SJCRH30 (cell line): ENCODE measurements at regions not wholly inside any gene's neighbourhood (a gene's known extent, or its start where the extent isn't known, plus 50 kb on each side); places are given as distances from the start of the nearest gene placed in this dataset.
A peak's percentile ranks its signal among the peaks of the same experiment; 100 is the strongest.
"Not testable (repeated sequence)": the region's sequence is repeated elsewhere in the genome, so short reads cannot be mapped to it uniquely, and the experiment has no call there.

Experiments used
- DNase-seq, 2 experiments: peaks; one replicate each; pipeline ENCODE4 v3.0.0-alpha.2; 2015 to 2020
- H3K27ac ChIP-seq: fragments of 250-450 bp; sonication (Bioruptor Pico); 2 replicates; pipeline ENCODE4 v1.5.1; 2020; ENCODE audit warnings: mild to moderate bottlenecking, moderate library complexity
- H3K27me3 ChIP-seq: fragments of 250-450 bp; sonication (Bioruptor Pico); 2 replicates; pipeline ENCODE4 v1.5.1; 2020; ENCODE audit warnings: mild to moderate bottlenecking, moderate library complexity
- H3K36me3 ChIP-seq: fragments of 250-450 bp; sonication (Bioruptor Pico); 2 replicates; pipeline ENCODE4 v1.5.1; 2020; ENCODE audit warnings: mild to moderate bottlenecking, moderate library complexity
- H3K4me1 ChIP-seq: fragments of 250-450 bp; sonication (Bioruptor Pico); 2 replicates; pipeline ENCODE4 v1.5.1; 2020; ENCODE audit warnings: mild to moderate bottlenecking, moderate library complexity
- H3K4me3 ChIP-seq: fragments of 250-450 bp; sonication (Bioruptor Pico); 2 replicates; pipeline ENCODE4 v1.5.1; 2020; ENCODE audit warnings: mild to moderate bottlenecking, moderate library complexity
- H3K9me3 ChIP-seq: fragments of 250-450 bp; sonication (Bioruptor Pico); replicated peaks from 2 replicates; pipeline ENCODE4 v1.5.1; 2020; ENCODE audit warnings: mild to moderate bottlenecking, moderate library complexity

DNA sequence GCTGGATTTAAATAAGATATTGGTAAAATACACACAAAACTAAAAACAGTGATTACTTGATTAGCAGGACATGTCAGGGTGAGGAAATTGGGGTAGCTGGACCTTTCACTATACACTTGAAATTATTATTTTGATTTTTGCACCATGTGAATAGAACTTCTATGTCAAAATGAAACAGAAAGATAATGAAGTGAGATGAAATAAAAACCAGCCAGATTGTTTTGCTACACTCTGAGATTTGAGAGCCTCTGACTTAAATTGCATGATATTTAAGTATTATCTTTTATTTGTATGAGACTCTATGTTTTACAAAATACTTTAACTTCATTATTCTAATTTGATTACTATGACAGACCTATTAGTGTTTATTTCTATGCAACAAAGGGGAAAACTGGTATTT lies 819.6 kb upstream of the ATXN8OS start:
- DNase-seq = no peak
- Histone ChIP-seq H3K36me3 (no peaks in the 10 kb centered on the region), H3K4me1 (no peaks in the 10 kb centered on the region), H3K27ac (no peak overlapping the region), H3K4me3 (no peak overlapping the region), H3K27me3 (no peaks in the 10 kb centered on the region), H3K9me3 (no peaks in the 10 kb centered on the region)

DNA sequence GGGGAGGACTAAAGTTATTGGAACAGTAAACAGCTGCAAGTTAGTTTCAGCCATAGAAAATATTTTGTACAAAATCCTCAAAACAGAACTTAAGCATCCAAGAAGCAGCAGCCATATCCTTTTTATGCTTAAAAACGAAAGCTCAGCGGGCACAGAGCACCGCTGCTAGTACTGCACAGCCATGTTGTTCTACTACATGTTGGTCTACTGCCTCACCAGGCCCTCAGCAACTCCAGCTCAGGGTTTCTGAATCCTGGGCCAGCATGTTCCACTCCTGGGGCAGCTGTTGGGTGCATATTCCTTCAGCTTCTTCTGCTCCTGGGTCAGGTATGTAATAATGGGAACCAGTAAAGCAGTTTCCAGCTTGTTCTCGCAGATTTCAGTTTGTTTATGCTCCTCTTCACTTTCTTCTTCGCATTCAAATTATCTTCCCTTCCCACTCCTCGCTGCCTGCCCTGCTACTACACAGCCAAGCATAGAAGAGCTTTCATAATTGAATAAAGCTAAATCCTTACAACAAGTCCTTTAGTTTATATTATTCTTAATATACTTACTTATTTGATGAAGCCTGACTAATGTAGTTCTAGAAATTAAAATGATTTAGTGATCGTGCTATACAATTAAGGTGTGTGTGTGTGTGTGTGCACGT lies 820.5 kb upstream of the ATXN8OS start:
- Histone ChIP-seq H3K4me1 (no peaks in the 10 kb centered on the region), H3K4me3 (no peak overlapping the region), H3K36me3 (no peaks in the 10 kb centered on the region), H3K27ac (no peak overlapping the region), H3K9me3 (no peaks in the 10 kb centered on the region), H3K27me3 (no peaks in the 10 kb centered on the region)
- no peak for DNase-seq

DNA sequence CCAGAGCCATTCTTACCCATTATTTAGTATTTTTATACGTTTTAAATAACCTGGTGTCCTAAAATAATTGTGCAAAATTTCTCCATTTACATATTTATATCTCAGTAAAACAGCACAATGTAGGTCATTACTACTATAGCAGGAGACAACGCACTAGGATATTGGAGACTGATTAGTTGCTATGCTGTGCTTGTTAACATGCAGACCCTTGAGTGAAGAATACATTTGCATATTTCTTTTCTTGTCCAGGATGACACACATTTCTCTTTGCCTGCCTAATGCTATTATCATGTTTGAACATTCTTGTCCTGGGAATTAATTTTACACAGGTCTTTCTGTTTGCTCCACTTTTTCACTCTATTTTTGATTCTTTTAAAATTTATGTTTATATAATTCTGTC lies 823.8 kb upstream of the ATXN8OS start:
- Histone ChIP-seq H3K27me3 (no peaks in the 10 kb centered on the region), H3K36me3 (no peaks in the 10 kb centered on the region), H3K4me3 (no peak overlapping the region), H3K4me1 (no peaks in the 10 kb centered on the region), H3K9me3 (no peaks in the 10 kb centered on the region), H3K27ac (no peak overlapping the region)
- DNase-seq = no peak

DNA sequence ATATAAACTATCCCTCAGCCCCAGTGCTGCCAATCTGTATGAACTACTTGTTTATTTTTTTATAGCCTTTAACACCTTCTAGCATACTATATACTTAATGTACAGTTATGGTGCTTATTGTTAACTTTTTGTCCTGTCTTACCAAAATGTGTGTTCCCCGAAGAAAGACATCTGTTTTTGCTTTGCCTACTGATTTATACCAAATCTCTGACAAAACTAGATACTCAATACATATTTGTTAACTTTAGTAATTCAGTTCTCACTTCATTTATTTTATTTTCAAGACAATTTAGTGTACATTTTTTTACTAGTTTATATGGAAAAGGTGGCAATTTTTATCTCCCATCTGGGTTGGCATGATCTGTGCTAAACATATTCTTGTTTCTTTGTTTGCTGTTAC lies 824.3 kb upstream of the ATXN8OS start:
- Histone ChIP-seq H3K36me3 (no peaks in the 10 kb centered on the region), H3K4me3 (no peak overlapping the region), H3K9me3 (no peaks in the 10 kb centered on the region), H3K27ac (no peak overlapping the region), H3K27me3 (no peaks in the 10 kb centered on the region), H3K4me1 (no peaks in the 10 kb centered on the region)
- DNase-seq = no peak

DNA sequence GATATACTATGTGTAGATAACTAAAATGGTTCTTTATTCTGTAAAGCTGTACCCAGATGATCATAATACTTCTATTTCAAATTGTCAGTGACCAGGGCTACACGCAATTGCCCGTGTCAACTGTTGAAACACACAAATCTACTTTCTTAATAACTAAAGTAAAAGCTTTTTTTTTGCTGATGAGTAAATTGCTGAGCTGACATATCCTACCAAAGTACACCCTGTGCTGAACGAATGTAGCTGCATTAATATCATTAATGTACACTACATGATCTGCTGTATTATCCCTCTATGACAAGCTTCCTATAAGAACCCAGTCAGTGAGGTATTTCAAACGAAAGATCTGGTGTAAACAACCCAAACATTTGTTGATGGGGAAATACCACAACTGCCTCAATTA lies 827.2 kb upstream of the ATXN8OS start:
- DNase-seq = no peak
- no peaks in the 10 kb centered on the region for H3K4me1 ChIP-seq
- H3K9me3 ChIP-seq = no peaks in the 10 kb centered on the region
- no peaks in the 10 kb centered on the region for H3K36me3 ChIP-seq
- H3K4me3 ChIP-seq = no peak overlapping the region
- H3K27ac ChIP-seq = no peak overlapping the region
- no peaks in the 10 kb centered on the region for H3K27me3 ChIP-seq

DNA sequence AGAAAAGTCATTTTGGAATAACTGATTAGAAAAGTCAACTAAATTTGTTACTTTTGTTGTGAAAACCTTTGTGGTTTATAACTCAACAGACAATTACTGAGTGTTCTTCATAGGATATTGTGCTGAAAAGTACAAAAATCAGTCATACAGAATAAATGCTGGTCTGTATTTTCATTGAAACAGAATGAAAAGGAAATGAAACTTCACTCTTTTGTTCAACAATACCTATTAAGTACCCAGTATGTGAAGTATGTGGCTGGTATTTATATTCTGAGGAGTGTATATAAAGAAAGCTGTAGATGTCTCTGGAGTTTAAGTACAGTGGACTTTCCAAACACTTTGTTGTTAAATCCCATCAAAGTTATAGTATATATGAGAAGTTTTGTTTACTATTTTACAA lies 828.4 kb upstream of the ATXN8OS start:
- H3K27me3 ChIP-seq = no peaks in the 10 kb centered on the region
- no peaks in the 10 kb centered on the region for H3K36me3 ChIP-seq
- no peaks in the 10 kb centered on the region for H3K9me3 ChIP-seq
- DNase-seq = no peak
- no peaks in the 10 kb centered on the region for H3K4me1 ChIP-seq
- H3K27ac ChIP-seq = no peak overlapping the region
- H3K4me3 ChIP-seq = no peak overlapping the region

DNA sequence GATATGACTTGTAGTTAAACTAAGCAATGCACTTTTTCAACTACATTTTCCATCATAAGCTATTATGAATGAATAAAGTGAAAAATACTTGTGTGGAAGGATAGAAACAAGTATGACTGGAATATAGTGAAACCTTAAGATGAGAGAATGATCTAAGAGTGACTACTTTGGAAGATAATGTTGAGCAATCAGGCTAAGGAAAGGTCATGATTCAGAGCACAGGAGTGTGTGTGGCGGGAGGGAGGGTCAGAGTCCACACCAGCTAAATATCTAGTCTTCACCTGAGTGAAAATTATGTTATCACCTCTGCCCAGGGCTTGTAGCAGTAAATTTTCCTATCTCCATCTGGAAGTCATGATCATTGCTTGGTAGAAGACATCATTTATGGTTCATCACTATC lies 833.4 kb upstream of the ATXN8OS start:
- no peak for DNase-seq
- H3K9me3 ChIP-seq = no peaks in the 10 kb centered on the region
- no peak overlapping the region for H3K27ac ChIP-seq
- no peaks in the 10 kb centered on the region for H3K27me3 ChIP-seq
- no peak overlapping the region for H3K4me3 ChIP-seq
- no peaks in the 10 kb centered on the region for H3K36me3 ChIP-seq
- H3K4me1 ChIP-seq = no peaks in the 10 kb centered on the region

DNA sequence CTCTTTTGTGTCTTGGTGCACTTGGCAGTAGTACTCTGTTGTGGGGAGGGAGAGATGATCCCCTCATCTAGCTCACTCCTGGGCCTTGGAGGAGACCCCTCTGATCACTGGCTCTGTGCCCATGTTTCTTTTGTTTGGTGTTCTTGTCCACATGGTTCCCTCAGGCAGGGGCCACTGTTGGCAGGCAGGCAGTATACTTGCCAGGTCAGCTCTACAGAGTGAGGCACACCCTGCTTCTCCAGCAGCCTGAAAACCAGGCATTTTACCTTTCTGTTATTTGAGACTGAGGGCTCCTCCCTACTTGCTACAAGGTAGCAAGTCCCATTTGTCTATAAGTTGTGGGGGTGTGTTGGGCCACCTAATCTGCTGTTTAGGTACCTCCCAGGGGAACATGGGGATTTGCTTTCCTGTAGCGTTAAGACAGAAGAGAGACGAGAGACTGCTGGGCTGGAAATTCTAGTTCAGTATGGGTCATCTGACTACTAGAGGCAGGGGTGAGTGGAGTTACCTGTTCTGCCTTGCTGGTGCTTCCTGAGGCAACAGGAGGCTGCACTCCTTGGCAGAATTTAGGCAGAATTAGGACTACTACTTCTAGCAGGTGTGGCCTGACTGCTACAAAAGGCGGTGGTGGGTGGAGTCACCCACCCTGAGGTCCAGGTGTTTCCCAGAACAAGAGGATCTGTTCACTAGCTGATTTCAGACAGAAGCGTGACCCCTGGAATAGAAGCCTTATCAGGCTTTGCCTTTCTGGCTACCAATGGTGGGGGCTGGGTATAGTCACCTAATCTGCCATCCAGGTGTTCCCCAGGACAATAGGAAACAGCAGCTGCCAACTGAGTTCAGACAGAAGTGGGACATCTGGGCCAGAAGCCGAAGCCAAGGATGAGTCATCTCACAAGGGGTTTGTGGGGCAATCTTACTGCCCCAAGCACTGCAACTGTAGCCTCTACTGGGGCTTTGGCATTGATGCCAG lies 843.0 kb upstream of the ATXN8OS start:
- no peaks in the 10 kb centered on the region for H3K36me3 ChIP-seq
- DNase-seq = peak in 1 of 2 experiments; percentile 2
- no peak overlapping the region for H3K4me3 ChIP-seq
- H3K27me3 ChIP-seq = no peaks in the 10 kb centered on the region
- H3K4me1 ChIP-seq = no peaks in the 10 kb centered on the region
- H3K9me3 ChIP-seq = no peaks in the 10 kb centered on the region
- H3K27ac ChIP-seq = no peak overlapping the region

DNA sequence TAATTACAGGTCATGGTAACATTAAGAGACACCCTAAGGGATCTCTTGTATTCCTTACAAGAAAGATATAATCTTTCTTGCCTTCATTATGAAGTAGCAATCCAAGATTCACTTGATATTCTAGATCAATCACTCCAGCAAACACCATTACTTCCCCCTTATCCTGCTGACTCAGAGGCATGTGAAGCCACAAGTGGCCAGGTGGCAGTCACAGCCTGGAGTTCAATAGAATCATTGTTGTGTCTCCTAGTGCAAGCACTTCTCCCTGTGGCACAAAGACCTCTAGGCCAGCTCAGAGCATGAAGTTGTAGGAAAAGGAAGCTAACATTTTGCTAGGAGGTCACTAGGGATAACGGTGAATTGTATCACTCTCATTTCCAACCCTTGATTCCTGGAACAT lies 864.3 kb upstream of the ATXN8OS start:
- H3K27me3 ChIP-seq = no peaks in the 10 kb centered on the region
- H3K9me3 ChIP-seq = no peaks in the 10 kb centered on the region
- no peak overlapping the region for H3K4me3 ChIP-seq
- no peaks in the 10 kb centered on the region for H3K4me1 ChIP-seq
- no peaks in the 10 kb centered on the region for H3K36me3 ChIP-seq
- H3K27ac ChIP-seq = no peak overlapping the region
- peak; percentile 21 to 51 for DNase-seq

DNA sequence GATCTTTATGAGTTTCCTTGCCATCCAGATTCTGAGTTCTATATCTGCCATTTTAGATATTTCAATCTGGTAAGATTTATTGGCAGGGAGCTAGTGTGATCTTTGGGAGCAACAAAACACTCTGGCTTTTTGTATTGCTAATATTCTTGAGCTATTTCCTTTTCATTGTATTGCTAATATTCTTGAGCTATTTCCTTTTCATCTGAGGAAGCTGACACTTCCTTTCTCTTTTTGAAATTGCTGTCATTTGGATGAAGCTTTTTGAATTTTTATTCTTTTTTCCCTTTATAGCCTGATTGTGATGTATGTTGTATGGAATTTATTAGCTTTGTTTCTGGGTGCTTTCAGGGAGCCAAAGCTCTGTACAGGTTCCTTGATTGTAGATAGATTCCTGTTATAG lies 873.5 kb upstream of the ATXN8OS start:
- no peaks in the 10 kb centered on the region for H3K36me3 ChIP-seq
- no peak overlapping the region for H3K4me3 ChIP-seq
- no peaks in the 10 kb centered on the region for H3K4me1 ChIP-seq
- H3K27ac ChIP-seq = no peak overlapping the region
- DNase-seq = no peak
- no peaks in the 10 kb centered on the region for H3K27me3 ChIP-seq
- H3K9me3 ChIP-seq = no peaks in the 10 kb centered on the region; the same call in 1 of the 2 replicates

DNA sequence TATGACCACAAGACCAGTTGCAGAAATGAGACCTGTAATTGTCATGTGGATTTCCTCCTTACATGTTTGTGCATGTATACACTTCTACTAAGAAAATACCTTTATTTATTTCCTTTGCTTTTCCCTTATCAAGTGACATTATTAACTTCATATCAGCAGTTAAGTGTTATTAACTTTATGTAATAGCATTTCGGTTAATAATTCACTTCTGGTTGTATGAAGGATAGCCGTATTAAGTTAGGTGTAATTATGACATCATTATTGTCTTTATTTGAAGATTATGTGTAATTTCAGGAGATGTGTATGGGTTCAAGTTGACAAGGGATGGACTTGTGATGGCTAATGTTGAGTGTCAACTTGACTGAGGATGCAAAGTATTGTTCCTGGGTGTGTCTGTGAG lies 881.2 kb upstream of the ATXN8OS start:
- no peaks in the 10 kb centered on the region for H3K4me1 ChIP-seq
- no peaks in the 10 kb centered on the region for H3K9me3 ChIP-seq
- H3K27ac ChIP-seq = no peak overlapping the region
- H3K4me3 ChIP-seq = no peak overlapping the region
- no peaks in the 10 kb centered on the region for H3K36me3 ChIP-seq
- H3K27me3 ChIP-seq = no peaks in the 10 kb centered on the region
- DNase-seq = no peak

DNA sequence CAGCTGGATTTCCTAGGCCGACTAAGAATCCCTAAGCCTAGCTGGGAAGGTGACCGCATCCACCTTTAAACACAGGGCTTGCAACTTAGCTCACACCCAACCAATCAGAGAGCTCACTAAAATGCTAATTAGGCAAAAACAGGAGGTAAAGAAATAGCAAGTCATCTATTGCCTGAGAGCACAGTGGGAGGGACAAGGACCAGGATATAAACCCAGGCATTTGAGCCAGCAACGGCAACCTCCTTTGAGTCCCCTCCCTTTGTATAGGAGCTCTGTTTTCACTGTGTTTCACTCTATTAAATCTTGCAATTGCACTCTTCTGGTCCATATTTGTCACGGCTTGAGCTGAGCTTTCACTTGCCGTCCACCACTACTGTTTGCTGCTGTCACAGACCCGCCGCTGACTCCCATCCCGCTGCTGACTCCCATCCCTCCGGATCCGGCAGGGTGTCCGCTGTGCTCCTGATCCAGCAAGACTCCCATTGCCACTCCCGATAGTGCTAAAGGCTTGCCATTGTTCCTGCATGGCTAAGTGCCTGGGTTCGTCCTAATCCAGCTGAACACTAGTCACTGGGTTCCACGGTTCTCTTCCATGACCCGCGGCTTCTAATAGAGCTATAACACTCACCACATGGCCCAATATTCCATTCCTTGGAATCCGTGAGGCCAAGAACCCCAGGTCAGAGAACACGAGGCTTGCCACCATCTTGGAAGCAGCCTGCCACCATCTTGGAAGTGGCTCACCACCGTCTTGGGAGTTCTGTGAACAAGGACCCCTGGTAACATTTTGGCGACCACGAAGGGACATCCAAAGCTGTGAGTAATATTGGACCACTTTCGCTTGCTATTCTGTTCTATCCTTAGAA lies 885.8 kb upstream of the ATXN8OS start:
- H3K4me1 ChIP-seq, H3K36me3 ChIP-seq, H3K4me3 ChIP-seq, DNase-seq, H3K27ac ChIP-seq, H3K27me3 ChIP-seq, H3K9me3 ChIP-seq: not testable (repeated sequence)

DNA sequence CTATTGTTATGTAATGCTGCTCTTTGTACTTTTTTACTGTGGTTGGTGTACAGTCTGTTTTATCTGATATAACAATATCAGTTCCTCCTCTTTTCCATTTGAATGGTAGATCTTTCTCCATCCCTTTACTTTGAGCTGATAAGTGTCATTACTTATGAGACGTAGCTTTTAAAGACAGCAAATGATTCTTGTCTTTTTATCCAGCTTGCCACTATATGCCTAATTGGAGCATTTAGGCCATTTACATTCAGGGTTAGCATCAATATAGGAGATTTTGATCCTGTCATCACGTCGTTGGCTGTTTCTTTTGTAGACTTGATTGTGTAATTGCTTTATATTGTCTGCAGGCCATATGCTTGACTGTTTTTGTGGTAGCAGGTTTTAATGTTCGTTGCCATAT lies 894.2 kb upstream of the ATXN8OS start:
- H3K4me3 ChIP-seq = no peak overlapping the region
- no peaks in the 10 kb centered on the region for H3K9me3 ChIP-seq
- H3K27ac ChIP-seq = no peak overlapping the region
- H3K4me1 ChIP-seq = no peaks in the 10 kb centered on the region
- H3K36me3 ChIP-seq = no peaks in the 10 kb centered on the region
- H3K27me3 ChIP-seq = no peaks in the 10 kb centered on the region
- DNase-seq = no peak

DNA sequence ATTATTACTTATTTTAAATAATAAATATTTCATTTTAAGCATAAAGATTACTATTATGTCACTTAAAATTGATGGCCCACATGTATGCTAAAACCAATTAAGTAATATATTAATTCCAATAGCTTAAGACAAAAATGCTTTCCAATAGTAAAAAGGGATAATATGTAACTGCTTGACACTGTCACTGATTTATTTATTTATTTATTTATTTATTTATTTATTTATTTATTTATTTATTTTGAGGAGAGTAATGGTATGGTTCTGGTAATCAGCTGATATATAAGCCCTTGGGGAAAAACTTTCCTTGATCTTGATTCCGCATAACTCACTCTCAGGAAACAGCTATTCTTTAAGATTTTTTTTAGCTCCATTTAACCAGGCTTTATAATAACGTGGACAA lies 903.0 kb upstream of the ATXN8OS start:
- Histone ChIP-seq H3K9me3 (no peaks in the 10 kb centered on the region), H3K36me3 (no peaks in the 10 kb centered on the region), H3K27me3 (no peaks in the 10 kb centered on the region), H3K4me1 (no peaks in the 10 kb centered on the region), H3K27ac (no peak overlapping the region), H3K4me3 (no peak overlapping the region)
- DNase-seq = no peak

DNA sequence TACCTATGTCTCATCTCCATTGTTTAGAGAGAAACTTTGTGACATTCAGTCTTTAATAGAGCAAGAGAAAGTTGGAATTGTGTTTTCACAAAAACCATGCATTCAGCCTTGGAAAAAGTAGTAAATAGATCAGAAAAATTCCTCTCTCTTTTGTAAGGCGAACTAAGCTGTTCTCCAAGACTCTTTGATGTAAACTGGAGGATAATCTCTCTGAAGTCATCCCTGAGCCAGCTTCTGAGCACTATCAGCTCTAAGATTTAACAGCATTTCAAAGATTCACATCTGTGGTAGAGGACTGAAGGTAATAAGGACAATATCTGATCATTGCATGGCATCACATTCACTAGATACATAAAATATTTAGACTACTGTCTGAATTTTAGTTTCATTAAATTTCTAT lies 904.6 kb upstream of the ATXN8OS start:
- DNase-seq = no peak
- Histone ChIP-seq H3K4me1 (no peaks in the 10 kb centered on the region), H3K9me3 (no peaks in the 10 kb centered on the region), H3K4me3 (no peak overlapping the region), H3K27ac (no peak overlapping the region), H3K27me3 (no peaks in the 10 kb centered on the region), H3K36me3 (no peaks in the 10 kb centered on the region)
